SKM-1 treated with dmso at 0.1 percent for 144 hours (cell line): ENCODE measurements at regions not wholly inside any gene's neighbourhood (a gene's known extent, or its start where the extent isn't known, plus 50 kb on each side); places are given as distances from the start of the nearest gene placed in this dataset.
"Not testable (repeated sequence)": the region's sequence is repeated elsewhere in the genome, so short reads cannot be mapped to it uniquely, and the experiment has no call there.

Source experiments
- DNase-seq: peaks from one replicate; lab custom pipeline; 2025; ENCODE audit not compliant: unreplicated experiment; lab: John Stamatoyannopoulos, UW

DNA sequence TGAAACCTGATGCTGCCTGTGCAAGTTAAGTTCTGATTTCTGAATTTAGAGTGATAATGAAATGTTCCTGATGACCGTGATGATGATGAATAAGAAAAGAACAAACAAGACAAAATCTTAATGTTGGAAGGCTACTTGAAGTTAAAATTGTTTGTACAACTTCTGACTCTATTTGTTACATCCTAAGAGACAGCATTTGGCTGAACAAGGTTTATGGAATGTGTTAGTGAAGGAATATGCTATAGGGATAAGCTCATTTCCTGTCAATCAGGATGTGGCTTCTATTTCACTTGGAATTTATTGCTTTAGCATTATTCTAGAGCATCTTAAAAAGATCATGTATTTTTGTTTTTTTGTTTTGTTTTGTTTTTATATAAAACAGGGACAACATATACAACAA is 267.5 kb downstream of the FAT4 start:
- no peak for DNase-seq

- no peak for DNase-seq
These were observed 275.4 kb downstream of the FAT4 start for GRCh38 chr4:125590158-125590557.

GRCh38 chr4:125591290-125591689 is 276.5 kb downstream of the FAT4 start:
- no peak for DNase-seq

DNA sequence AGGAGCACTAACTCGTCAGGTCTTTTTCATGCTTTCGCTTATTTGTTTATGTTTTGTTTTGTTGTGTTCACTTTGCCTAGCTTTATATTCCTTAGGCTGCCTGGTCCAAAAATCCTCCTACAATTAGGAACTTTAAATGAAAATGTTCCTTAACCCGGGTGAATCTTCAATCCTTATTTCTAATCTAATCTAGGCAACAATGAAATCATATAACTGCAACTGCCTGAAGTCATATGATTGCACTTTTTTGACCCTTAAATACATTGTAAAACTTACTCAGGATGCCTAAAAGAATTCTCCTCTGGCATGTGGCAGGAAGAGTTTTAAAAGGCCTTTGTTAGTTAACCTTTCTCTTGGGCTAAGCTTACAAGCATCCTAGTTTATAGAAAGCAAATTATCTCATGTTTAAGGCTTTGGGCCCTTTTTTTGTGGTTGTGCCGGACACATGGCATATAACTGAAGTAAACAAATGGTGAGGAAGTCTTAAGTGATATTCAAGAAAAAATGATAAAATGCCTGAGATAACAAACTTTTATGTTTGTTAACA is 279.4 kb downstream of the FAT4 start:
- no peak for DNase-seq

- DNase-seq = not testable (repeated sequence)
These were observed 291.2 kb downstream of the FAT4 start for GRCh38 chr4:125605926-125606325.

DNA sequence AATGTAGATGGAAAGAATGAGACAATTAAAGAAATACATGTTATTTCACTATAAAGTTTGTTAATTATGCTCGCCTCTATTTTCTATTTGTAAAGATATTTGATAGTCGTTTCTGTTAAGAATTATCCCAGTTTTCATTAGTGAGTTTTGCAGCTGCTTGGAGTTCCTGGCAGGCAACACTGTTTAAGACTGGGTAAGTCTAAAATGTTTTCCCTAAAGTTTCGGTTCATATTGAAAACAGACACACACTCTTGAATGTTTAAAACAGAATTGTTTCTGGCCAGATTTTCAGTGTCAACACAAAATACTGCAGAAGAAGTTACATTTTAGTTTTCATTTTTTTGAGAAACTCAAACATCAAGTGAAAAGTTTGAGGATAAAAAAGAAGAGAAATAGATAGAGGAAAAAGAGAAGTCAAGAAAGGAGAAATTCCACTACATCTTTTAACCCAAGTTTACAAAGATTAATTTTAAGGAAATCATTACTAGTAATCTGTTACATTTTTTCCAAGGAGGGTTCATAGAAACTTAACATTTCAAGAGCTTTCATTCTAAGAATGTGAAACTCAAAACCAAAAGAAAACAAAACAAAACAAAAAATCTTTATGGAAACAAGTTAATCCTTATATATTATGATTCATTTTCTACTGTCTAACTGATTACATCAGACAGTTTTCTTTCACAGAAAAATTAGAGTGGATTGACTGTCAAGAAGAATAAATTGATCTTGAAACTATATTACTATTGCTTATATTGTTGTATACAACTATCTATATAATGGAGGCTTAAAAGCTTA is 305.5 kb downstream of the FAT4 start:
- DNase-seq = no peak

DNA sequence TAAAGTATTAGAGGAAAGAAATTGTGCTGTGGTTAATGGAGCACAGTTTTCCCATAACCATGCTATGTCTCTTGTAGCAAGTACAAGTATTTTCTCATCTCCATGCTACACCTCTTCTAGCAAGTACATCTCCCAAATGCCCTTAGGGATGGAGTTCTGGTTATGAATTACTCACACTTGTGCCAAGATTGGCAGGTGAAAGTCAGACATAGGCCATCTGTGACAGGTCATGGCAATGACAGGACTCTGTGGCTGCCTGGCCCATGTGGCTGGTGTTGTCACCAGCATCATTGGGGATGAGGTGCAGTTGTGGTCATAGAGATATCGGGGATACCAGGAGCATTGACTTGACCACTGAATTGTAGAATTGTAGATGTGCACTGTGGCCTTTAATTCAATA is 310.2 kb downstream of the FAT4 start:
- DNase-seq = no peak

DNA sequence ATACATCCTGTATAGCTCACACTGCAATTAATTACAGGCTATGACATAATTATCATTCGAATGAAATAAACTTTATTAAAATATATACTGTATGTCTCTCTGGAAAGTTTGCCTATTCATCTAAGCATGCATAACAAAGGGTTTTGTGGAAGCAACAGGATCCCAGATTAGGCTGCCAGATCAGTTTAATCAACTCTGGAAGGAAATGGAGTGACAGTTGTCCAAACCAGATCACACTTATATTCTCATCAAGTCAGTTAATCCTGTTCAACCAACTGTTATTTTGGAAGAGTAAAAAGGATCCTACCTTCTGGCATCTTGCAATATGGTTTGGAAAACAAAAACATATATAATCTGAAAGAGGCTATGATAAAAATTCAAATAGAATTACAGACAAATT is 312.2 kb downstream of the FAT4 start:
- no peak for DNase-seq

DNA sequence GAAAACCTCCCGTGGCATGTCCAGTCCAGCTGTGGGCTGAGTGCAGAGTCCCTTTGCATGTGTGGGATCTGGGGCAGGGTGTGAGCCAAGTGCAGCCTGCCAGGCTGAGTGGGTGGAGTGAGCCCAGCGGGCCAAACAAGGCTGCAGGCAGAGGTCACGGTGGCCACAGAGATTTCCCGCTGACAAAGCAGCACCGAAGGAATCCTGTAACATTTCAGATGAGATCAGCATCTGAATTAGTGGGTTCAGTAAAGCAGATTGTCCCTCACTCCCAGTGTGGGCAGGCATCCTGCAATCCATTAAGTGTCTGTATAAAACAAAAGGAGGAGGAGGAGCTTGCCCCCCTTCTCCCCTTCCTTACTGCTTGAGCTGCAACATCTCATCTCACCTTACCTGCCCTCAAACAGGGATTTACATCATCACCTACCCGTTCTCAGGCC is 324.4 kb downstream of the FAT4 start:
- DNase-seq = no peak

GRCh38 chr4:125641611-125642010 is 326.9 kb downstream of the FAT4 start:
- no peak for DNase-seq

GRCh38 chr4:125642645-125643044 is 327.9 kb downstream of the FAT4 start:
- DNase-seq = no peak

DNA sequence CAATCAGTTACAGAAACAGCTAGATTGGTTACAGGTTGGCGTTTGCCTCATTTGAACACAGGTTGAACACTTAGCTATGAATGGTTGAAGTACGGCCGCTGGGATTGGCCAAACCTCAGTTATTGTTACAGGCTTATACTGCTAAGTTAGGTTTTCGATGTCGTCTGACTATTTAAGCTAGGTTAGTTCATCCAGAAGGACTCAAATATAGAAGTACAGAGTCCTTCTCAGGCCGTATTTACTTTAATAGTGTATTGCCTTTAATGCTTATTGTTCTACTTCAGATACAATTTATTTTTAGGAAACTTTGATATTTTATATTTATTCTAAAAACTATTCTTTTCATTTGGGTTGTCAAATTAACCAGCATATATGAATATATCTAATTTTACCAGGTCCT is 334.7 kb downstream of the FAT4 start:
- DNase-seq = no peak

GRCh38 chr4:125650557-125650956 is 335.8 kb downstream of the FAT4 start:
- no peak for DNase-seq

DNA sequence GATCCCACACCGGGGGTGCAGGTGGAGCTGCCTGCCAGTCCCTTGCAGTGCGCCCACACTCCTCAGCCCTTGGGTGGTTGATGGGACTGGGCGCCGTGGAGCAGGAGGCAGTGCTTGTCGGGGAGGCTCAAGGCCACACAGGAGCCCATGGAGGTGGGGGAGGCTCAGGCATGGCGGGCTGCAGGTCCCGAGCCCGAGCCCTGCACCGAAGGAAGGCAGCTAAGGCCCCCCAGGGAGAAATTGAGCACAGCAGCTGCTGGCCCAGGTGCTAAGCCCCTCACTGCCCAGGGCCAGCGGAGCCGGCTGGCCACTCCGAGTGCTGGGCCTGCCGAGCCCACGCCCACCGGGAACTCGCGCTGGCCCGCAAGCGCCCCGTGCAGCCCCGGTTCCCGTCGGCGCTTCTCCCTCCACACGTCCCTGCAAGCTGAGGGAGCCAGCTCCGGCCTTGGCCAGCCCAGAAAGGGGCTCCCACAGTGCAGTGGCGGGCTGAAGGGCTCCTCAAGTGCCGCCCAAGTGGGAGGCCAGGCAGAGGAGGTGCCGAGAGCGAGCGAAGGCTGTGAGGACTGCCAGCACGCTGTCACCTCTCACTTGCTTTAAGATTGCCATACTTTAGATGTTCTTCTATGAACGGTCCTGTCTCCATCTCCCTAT is 337.1 kb downstream of the FAT4 start:
- DNase-seq = not testable (repeated sequence)

- no peak for DNase-seq
These were observed 344.0 kb downstream of the FAT4 start for GRCh38 chr4:125658773-125659172.

DNA sequence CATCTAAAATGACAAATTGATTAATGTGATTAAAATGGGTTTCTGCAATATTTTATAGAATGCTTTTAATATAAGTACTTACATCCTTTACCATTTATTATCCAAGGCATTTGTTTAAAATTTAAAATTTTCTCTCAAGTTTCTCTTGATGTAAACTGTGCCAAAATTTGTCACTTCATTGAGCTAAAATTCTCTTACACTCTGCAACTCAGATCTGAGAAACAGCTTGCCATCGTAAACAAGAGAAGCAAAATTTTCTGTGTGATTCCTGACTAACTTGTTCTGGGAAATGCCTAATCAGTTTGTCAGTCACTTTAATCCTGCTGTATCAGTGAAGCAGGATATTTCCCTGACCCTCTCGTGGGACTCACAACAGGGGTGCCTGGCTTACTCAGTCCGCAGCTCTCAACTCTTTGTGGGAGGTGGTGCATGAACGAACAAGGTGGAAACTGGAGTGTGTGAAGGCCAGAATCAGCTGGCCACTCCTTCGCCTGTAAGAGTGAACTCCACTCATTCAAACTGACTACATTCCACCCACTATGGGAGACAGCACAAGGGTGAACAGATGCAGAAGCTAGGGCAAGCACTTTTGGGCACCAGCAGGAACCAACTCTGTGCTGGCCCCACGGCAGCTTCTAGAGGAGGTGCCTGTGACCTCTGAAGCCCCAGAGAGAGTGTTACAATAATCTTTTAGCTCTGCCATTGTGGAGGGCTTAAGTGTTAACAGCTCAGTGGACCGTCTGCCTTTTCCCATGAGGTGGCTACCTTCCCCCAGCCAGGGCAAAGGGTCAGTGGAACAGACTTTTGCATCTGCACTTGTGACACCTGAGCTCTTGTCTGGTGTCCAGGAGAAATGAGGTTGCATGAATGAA is 349.4 kb downstream of the FAT4 start:
- DNase-seq = no peak

DNA sequence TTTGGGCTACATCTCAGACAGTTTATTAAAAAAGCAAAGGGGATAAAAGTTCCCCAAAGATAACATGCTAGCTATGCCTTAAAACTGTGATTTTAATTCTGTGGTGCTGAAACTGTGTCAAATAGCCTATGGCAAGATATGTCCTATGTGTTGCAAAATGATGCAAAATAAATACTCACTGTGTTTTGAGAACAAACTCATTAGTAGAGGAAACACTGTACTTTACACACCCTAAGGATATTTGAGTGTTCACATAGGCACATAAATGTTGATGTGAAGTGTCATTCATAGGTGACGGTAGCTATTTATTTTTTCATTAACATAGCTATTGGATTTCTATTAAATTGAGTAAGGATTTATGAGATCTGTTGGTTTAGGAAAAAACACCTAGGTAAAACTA is 351.9 kb downstream of the FAT4 start:
- DNase-seq = no peak

GRCh38 chr4:125676156-125676555 is 361.4 kb downstream of the FAT4 start:
- no peak for DNase-seq

GRCh38 chr4:125676583-125676982 is 361.8 kb downstream of the FAT4 start:
- no peak for DNase-seq

DNA sequence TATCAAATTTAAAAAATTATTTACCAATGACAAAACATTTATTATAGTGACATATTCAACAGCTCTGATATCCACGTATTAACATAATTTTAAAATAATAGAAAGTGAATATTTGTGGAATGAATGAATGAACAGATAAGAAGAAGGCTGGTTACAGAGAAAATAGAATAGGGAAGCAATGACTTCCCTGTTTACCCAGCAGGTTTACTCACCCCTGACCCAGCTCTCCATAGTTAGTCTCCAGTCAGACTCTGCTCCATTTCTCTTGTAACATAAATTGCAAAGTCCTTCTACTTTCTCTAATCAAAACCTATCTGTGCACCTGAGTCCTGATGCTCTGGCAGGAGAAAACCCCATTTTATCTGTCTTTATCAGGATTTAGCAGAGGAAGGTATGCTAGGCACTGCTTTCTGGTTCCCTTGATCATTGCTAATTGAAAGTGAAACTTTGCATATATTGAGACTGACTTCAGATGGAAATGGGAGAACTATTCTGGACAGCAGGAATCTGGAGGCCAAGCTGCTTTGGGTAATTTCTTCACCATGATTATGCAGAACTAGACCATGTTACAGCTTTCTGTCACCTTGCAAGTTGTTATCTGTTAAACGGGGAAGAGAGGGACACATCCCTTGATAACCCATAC is 363.0 kb downstream of the FAT4 start:
- no peak for DNase-seq

- DNase-seq = no peak
These were observed 365.2 kb downstream of the FAT4 start for GRCh38 chr4:125679989-125680388.
